Stimulated activated CD4-positive, alpha-beta T cell treated with anti-CD3 and anti-CD28 coated beads, TNF-alpha, amount 100 ng/mL, for 48 hours (primary cell): ENCODE measurements at regions not wholly inside any gene's neighbourhood (a gene's known extent, or its start where the extent isn't known, plus 50 kb on each side); places are given as distances from the start of the nearest gene placed in this dataset.

Experiments used
- DNase-seq, 3 donors: peaks; one replicate each; pipeline ENCODE4 v3.0.0-alpha.2; 2020; ENCODE audit warnings: low read depth in 3 of 3

DNA sequence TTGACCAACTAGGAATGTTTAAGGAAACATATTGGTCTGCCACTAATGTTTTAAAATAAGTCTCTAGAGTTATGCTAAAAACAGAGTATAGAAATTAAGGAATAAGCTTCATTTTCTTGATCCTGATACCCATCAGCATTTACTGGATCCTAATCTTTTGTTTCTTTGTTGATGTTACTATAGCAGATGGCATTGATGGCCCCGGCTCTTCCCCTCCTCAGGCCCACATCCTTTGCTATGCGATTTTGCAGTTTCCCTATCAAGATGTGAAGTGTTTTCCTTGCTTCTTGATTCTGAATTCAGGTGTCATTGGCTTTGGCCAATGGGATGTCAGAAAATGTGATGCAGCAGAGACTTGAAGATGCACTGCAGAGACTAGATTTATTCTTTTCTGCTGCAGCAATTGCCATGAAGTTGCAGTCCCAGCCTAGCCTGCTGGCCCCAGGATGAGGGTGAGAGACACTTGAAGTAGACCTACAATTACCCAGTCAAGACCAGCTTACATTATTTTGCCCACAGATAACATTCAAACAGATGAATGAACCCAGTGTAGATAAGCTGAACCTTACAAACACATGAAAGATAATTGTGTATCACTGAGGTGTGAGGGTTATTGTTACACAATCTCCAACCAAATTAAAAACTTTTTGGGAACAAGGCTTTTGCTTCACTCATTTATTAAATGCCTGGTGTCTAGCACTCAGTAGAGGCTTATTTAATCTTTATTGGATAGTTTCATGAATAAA, 115.2 kb upstream of the ITGA4 start:
- DNase-seq, result no peak

DNA sequence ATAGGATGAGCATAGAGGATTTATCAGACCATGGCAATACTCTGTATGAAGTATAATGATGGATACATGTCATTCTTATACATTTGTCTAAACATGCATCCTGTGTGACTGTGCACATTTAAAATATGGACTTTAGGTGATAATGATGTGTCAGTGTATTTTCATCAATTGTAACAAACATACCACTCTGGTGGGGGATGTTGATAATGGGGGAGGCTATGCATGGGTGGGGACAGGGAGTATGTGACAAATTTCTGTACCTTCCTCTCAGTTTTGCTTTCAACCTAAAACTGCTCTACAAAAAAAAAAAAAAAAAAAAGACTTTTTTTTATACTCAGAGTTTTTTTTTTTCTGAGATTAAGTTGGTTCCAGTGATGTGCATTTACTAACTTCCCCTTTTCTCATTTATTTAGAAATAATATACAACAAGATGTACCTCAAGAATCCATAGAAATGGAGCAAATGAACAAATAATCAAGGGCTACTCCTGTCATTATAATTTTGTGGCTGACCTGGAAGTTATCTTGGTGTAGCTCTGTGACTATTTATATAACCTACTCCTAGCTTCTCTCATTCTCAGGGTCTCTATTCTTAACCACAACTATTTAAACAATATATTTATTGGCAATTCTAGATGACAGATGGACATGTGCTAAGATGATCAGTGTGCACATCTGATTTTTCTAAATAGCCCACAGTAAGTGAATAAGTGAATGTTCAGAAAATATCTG, 108.9 kb upstream of the ITGA4 start:
- DNase-seq, result no peak

DNA sequence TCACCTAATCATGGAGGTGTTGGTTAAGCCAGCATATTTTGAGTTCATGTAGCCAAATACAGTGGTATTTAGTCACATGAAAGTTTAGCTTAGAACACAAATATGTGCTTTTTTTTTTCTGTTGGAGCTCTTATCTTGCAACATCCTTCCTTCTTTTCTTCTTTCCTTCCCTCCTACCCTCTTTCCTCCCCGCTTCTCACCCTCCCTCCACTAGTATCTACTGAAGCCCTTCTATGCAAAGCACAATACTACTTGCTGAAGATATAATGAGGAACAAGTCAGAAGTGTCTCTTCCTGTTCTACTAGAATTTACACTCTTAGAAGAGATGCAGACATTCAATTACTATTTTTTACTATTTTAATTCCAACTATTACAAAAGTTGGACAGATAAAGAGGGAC, 105.0 kb upstream of the ITGA4 start:
- no peak for DNase-seq

DNA sequence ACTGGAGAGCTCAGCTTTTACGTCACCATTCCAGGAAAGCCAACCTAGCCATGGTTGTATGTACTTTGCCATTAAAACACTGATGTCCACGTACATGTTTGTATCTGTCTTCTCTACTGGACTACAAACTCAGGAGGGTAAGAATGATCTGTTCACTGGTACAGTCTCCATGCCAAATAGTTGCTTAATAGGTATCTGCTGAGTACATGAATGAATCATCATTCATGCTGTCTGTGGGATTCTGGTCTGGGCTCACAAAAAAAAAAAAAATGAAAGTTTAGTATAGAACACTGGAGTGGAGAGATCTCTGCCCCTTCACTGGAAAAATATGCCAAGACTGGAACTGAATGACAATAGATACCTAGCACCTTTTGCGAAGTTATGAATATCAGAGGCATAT, 102.6 kb upstream of the ITGA4 start:
- DNase-seq, result no peak

DNA sequence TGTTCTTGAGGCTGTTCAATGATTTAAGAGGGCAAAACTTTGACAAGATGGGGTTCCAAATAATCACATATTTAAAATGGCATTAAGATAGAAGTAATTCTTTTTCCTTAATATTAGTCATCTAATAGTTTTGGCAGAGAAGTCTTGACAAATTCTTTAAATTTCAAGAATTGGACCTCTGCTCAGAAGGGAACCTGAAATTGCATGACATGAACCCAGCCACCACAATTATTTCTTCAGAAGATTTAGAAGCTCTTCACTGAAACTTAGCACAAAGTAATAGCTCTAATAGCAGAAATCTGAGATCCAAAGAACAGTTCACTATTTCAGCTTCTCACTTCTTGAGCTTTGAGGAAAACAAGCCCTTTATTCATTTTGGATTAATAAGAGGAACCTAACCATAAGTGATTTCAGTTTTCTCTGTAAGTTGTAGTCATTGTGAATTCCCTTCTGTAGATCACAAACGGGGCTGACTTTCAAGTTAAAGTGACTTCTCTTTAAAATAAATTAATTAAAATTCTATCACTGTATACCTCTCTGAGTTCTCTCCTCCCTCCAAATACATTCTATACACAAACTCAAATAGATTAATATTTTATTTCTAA, 100.6 kb upstream of the ITGA4 start:
- no peak for DNase-seq

DNA sequence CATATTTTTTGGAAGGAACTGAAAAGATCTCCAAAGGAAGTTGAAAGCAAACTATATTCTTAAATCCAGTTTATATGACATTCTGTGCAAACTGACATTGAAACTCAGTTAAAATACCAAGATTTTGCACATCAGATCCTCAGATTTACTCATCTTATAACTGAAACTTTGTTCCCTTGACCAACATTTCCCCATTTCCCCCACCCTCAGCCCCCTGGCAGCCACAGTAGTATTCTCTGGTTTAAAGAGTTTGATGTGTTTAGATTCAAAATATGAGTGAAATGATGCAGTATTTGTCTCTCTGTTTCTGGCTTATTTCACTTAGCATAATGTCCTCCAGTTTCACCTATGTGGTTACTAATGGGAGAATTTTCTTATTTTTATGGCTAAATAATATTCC, 99.2 kb upstream of the ITGA4 start:
- no peak for DNase-seq

DNA sequence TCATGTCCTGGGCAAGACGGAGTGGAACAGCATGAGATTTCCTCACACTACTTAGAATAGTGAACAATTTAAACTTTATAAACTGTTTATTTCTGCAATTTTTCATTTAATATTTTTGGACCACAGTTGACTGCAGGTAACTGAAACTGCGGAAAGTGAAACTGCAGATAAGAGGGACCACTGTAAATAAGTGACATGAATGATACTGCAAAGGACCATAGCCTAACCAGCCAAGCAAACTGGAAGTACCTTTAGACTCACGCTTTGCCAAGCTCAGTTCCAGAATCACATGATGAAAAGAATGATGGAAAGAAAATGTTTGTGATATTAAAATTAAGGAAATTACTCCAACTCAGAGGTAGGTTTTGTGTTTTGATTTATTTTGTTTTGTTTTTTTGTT, 94.6 kb upstream of the ITGA4 start:
- DNase-seq, result no peak

DNA sequence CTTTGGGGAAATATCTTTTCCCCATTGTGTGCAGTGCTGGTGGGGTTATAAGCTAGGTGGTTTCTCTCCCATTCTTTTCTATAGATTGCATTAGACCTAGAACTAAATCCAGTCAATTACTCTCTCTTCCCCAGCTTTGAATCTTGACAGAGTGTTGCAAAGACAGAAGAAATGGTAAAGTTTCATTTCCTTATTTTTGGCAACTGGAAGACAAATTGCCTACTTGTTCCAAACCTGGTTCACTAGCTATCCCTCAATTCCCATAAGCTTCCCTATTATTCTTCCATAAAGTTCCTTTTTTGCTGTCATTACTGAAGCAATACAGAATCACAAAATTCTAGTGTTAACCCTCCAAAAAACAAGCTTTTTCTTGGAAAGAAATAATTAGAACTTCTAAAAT, 94.0 kb upstream of the ITGA4 start:
- DNase-seq, result no peak

DNA sequence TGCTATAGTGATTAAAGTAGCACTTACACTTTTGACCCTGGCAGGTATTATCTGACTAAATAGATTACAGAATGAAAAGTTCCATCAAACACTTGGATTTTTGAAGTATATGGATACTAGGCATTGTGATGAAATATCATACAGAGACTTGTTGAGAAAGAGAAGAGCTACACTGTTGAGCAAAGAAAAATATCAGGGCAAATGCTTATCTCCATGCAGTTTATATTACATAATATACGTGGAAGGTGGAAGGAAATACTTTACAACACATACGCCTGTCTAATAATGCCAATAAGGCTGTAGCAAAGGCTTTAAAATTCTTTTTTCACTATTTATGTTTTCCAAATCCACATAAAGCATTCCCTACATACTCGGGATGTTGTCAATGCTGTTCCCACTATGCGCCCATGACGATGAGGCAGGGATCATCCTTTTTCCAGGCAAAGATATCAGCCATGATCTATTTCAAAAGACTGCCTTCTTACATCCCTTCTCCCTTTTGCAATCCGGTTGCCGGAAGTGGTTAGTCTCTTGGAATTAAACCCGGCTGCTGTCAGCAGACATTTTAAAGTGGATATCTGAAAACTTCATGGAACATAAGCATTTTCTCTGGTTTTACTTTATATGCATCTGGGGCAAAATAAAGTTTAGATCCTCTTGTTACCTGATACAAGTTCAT, 92.6 kb upstream of the ITGA4 start:
- DNase-seq, result no peak

DNA sequence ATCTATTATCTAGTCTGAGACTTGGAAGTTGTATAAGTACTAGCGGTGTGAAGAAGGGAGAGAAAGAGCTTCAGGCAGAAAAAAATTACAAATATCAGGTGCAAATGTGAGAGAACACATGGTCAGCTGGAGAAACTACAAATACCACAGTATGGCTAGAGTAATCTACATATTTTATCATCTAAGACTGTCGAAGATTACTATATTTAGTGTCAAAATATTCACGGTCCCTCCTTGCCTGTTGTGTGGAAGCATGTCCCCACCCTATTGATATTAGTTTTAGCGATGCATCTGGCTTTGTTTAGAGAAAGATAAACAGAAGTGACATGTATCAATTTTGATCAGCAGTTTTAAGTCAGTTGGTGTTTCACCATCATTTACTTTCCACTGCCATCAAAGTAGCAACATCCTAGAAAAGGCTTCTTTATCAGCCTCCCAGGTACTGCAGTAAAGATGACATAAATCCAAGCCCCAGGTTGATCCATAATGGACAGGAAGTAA, 90.5 kb upstream of the ITGA4 start:
- DNase-seq, result no peak

DNA sequence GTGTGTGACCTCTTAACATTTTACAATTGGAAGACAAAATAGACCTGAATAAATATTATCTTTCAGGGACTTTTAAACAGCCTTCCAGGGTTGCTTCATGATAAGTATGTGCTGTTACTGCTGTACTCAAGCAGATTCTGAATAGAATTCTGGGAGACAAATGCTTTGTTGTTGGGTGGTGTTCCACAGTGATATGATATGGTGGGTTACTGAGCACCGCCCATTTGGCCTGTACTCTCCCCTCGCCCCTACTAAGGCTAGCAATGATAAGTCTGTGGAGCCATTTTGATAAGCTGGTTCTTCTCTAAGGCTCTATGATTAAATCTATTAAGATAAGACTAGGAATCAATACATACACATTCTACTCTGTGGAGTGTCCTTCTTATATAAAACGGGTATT, 89.8 kb upstream of the ITGA4 start:
- no peak for DNase-seq

DNA sequence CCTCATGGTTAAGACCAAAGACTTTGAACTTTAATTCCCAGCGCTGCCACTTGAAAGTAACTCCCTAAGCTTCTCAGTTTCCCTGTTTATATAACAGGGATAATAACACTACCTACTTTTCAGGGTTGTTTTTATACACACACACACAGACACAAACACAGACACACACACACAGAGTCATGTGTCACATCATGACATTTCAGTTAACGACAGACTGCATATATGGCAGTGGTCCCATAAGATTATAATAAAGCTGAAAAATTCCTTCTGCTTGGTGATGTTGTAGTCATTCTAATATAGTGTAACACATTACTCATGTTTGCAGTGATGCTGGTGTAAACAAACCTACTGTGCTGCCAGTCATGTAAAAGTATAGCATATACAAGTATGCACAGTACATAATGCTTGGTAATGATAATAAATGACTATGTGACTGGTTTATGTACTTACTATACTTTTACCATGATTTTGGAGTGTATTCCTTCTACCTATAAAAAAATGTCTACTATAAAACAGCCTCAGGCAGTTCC, 89.2 kb upstream of the ITGA4 start:
- DNase-seq, result no peak

DNA sequence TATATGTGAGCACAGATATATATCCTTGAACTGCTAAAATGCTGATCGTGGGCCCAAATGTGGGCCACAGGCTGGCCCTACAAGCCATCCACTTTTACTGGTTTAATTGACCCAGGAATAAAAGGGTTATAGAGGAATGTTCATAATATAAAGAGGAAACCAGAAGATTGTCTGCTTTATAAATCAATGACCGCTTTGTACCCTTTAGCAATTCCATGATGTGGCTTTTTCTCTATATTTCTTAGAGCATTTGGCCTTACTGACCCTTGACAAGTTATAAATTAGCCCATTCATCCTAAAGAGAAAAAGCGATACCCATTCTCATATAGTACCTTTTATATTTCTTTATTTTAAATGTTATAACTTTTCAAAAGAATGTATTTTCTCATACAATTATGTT, 87.1 kb upstream of the ITGA4 start:
- DNase-seq, result no peak

DNA sequence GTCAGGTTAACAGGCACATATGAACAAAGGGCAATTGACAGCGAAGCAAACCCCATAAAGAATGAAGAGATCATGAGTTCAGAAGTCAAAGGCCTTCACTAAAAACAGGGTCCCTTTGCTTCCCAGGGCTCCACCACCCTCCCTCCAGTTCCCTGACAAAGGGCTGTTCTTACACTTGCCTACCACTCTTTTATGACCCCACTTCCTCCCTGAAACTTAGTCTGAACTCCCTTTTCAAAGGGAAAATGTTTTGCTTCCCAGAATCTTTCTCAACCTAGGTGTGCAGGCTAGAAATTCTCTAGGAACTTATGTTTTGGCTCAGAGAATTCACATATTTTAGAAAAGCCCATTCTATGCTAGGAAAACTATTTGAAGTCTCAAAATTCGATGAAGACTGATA, 86.0 kb upstream of the ITGA4 start:
- DNase-seq, result no peak

DNA sequence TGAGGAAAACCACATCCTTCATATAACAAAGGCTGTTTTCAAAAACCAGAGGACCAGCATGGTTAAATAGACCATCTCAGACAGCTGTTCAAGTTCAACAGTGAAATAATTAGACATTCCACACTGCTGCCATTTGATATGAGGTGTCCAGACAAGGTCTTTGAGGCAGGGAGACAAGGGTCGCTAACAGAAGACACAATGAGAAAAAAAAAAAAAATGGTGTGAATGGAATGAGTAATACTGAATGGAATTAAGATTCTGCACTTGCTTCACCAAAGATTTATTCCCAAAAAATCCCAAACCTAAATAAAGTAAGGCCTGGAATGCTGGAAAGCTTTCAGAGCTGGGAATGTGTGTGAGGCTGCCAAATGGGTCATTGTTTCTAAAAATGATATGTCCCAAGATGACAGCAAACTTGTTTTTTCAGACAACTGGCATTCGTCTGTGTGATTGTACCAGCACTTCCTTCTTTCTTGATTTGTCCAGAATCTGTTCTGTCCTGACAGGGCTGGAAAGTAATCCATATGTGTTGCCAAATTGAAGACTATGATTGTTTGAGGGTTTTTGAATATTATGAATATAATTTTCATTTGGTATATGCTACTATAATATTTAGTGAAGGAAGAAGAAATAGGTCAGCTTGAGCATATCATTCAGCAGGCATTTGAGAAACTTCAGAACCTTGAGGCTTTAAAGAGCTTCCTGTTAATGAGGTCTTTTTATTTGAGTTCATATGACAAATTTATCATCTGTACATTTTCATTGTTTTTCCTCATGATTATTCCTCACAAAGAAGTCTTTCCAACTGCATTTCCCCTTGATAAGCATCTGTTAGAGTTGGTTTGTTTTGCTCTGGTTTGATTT, 85.2 kb upstream of the ITGA4 start:
- no peak for DNase-seq

DNA sequence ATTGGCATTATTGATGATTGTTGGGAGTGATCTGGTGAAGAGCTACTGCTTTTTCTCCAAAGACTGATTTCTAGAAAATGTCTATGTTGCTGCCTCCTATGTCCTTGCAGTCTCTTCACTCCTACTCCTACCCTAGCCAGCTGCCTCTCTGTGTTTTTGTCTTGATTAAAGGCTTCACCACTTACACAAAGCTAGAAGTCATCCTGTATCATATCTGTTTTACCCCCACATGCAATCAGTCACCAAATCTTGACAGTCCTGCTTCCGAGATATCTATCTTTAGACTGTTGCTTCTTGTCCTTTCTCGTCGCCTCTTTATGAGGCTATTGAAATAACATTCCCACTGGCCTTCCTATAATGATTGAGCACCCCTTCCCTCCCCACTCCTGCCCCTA, 84.5 kb upstream of the ITGA4 start:
- no peak for DNase-seq

DNA sequence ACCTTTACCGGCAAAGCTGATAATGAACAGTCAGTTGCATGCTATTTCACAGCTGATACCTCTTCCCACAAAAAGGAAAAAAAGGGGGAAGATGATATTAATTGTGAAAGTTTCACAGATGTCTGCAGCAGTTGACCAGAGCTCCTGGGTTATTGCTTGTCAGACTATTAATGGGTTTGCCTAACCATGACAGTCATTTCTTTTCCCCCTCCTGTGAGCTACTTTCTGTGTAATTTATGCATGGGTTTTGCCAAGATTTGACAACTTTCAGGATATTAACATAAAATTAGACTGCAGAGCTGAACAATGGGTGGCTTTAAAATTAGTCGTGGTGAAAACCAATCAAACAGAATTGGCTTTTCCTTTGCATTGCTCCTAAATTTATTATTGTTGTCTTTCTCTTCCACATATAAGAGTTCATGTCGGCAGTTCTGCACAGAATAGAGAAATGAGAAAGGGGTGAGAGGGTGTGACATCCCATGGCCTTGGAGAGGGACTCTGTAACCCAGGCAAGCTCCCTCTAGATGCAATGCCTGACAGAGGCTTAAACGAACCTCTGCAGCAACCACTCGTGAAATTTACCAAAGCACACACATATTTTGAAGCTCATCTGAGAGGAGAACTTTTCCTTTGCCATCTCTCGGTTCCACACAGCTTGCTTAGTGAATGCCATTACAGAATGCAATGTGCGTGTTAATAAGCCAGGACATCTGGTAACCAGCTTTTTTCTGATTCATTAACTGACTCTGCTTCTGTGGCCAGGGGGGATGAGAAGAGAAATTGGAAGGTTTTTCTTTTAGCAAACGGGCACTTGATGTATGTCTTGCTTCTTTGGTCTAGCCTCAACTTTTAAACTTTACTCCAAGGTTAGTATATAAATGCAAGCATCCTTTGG, 82.2 kb upstream of the ITGA4 start:
- no peak for DNase-seq

DNA sequence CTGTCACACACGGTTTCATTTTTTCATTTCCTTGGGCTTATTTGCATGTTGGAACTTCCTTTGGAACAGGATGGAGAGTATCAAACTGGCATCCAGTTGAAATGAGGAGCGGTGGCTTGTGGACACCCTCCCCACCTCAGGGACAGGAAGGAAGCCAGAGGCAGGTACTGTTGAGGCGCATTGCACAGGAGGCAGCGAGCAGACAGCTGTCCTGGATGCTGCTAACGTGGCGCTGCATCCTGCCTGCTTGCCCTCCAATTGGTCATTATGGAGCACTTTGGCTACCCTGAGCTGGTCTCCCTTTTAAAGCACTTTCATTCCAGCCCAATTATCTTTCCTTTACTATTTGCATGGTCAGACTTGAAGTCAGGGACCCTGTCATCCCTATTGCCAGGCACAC, 80.7 kb upstream of the ITGA4 start:
- no peak for DNase-seq

DNA sequence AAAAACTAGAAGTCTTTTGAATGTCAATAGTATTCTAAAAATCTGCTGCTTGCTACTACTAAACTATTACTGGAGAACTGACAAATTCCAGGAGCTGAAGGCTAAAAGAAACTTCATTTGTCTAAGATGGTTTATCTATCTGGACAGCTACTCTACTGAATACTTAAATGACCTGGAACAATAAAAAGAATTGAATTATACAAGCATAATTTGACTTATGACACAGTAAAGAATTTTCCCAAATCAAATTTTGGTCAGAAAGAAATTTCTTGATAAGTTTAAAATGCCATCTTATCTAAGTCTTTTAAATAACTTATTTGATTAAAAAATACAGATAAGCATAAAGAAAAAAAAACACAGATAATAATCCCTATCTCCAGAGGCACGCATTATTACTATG, 80.2 kb upstream of the ITGA4 start:
- DNase-seq, result no peak

DNA sequence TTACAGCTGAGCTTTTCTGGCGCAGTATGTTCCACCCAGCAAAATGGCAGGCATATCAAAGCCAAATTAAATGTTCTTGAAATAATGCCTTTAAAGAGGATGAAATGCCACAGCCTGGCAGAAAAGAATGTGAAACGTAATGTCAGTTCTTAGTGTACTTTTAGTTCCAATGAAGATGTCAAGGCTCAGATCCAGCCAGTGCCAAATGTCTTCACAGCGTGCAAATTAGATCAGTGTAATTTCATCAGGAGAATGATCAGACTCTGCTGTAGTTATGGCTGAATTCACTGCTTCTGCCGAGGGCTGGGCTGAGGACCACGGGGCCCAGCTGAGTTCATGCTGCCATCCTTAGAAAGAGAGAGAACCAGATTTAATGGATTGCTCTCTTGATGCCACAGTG, 78.7 kb upstream of the ITGA4 start:
- DNase-seq, result no peak
